Activated CD4-positive, alpha-beta T cell treated with anti-CD3 and anti-CD28 coated beads for 24 hours (primary cell): ENCODE measurements at regions not wholly inside any gene's neighbourhood (a gene's known extent, or its start where the extent isn't known, plus 50 kb on each side); places are given as distances from the start of the nearest gene placed in this dataset.

Experiments
- DNase-seq, 2 donors: peaks; one replicate each; pipeline ENCODE4 v3.0.0-alpha.2; 2020; ENCODE audit warnings: low read depth in 2 of 2

GRCh38 chr4:184968366-184968765, 49.9 kb upstream of the HELT start:
- DNase-seq = no peak
